HEK293T (cell line): ENCODE measurements at regions not wholly inside any gene's neighbourhood (a gene's known extent, or its start where the extent isn't known, plus 50 kb on each side); places are given as distances from the start of the nearest gene placed in this dataset.

ENCODE experiments used
- BHLHE40 ChIP-seq: fragments of 450-650 bp; IDR thresholded peaks from 2 replicates; pipeline ENCODE4 v1.6.1; 2016; ENCODE audit warnings: mild to moderate bottlenecking, moderate library complexity, borderline replicate concordance
- CTBP1 ChIP-seq: fragments of 450-650 bp; IDR thresholded peaks from 2 replicates; pipeline ENCODE4 v1.6.1; 2016; ENCODE audit warnings: borderline replicate concordance
- ELF4 ChIP-seq: fragments of 450-650 bp; IDR thresholded peaks from 2 replicates; pipeline ENCODE4 v1.6.1; 2017; ENCODE audit warnings: antibody characterized with exemption
- FOXA1 ChIP-seq: fragments of 450-650 bp; IDR thresholded peaks from 2 replicates; pipeline ENCODE4 v1.6.1; 2016; ENCODE audit warnings: mild to moderate bottlenecking
- FOXM1 ChIP-seq: fragments of 450-650 bp; IDR thresholded peaks from 2 replicates; pipeline ENCODE4 v1.6.1; 2017; ENCODE audit warnings: mild to moderate bottlenecking, borderline replicate concordance
- HDGF ChIP-seq: fragments of 450-650 bp; IDR thresholded peaks from 2 replicates; pipeline ENCODE4 v1.6.1; 2017; ENCODE audit warnings: antibody characterized with exemption, borderline replicate concordance
- NFRKB ChIP-seq: fragments of 450-650 bp; IDR thresholded peaks from 2 replicates; pipeline ENCODE4 v1.6.1; 2016; ENCODE audit warnings: mild to moderate bottlenecking, moderate library complexity
- PKNOX1 ChIP-seq: fragments of 450-650 bp; IDR thresholded peaks from 2 replicates; pipeline ENCODE4 v1.6.1; 2016
- SP1 ChIP-seq: fragments of 450-650 bp; IDR thresholded peaks from 2 replicates; pipeline ENCODE4 v1.6.1; 2017
- SUZ12 ChIP-seq: fragments of 450-650 bp; IDR thresholded peaks from 2 replicates; pipeline ENCODE4 v1.6.1; 2016; ENCODE audit warnings: mild to moderate bottlenecking
- TARDBP ChIP-seq: fragments of 450-650 bp; IDR thresholded peaks from 2 replicates; pipeline ENCODE4 v1.6.1; 2016
- ZNF384 ChIP-seq: fragments of 450-650 bp; IDR thresholded peaks from 2 replicates; pipeline ENCODE4 v1.6.1; 2016

DNA sequence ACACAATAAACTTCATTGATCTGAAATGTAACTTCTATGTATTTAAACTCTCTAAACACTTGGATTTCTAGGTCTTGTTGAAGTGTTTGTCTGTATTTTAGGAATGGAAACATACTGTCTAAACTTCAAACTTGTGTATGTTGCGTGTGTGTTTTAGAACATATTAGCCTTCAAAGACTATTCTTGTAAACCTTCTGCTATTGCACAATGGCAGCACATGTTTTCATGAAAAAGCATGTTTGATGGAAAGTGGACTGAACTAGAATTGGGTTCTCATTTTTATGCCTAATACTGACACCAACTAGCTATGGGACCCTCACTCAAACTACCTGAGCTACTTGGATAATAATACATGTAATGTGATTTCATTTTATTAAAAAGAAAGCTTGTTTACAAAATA is 592.6 kb downstream of the IPMK start:
- TF ChIP-seq PKNOX1 (no peak), SUZ12 (no peak), FOXM1 (no peak), SP1 (no peak), HDGF (no peak), ZNF384 (no peak), ELF4 (no peak), BHLHE40 (no peak), TARDBP (no peak), CTBP1 (no peak), FOXA1 (no peak), NFRKB (no peak)
